Right forelimb (tissue), 1 donor: ENCODE measurements at regions not wholly inside any gene's neighbourhood (a gene's known extent, or its start where the extent isn't known, plus 50 kb on each side); places are given as distances from the start of the nearest gene placed in this dataset.
A peak's percentile ranks its signal among the peaks of the same experiment; 100 is the strongest.
"Not testable (repeated sequence)": the region's sequence is repeated elsewhere in the genome, so short reads cannot be mapped to it uniquely, and the experiment has no call there.

ENCODE experiments used
- DNase-seq: peaks from one replicate; pipeline ENCODE4 v3.0.0-alpha.2; 2018

DNA sequence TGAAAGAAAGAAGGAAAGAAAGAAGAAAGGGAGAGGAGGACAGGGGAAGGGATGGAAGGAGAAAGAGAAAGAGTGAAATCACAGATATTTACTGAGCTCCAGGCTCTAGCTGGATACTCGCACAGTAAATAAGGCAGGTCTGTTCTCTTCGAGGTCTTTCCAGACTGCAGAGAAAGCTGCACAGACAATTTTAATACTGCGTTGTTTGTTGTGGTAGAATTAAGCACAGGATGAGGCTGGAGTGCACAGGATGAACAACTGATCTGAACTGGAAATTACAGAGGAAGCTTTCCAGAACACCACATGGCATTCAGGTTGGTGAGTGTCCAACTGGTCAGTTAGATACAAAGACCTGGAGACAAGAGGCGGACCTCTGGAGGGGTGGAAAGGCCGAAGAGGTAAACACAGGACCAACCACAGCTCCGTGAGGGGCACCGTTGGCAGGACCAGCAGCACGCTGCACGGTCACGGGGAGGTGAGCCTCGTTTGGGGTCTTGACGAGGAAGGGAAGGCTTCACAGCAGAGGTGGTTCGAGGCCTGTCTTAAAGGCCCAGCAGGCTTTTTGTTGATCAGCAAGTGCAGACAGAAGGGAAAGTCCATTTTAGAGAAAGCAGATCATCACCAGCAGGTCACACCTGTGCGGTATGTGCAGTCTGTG, 121.7 kb downstream of the ATP6V0E2 start:
- not testable (repeated sequence) for DNase-seq

DNA sequence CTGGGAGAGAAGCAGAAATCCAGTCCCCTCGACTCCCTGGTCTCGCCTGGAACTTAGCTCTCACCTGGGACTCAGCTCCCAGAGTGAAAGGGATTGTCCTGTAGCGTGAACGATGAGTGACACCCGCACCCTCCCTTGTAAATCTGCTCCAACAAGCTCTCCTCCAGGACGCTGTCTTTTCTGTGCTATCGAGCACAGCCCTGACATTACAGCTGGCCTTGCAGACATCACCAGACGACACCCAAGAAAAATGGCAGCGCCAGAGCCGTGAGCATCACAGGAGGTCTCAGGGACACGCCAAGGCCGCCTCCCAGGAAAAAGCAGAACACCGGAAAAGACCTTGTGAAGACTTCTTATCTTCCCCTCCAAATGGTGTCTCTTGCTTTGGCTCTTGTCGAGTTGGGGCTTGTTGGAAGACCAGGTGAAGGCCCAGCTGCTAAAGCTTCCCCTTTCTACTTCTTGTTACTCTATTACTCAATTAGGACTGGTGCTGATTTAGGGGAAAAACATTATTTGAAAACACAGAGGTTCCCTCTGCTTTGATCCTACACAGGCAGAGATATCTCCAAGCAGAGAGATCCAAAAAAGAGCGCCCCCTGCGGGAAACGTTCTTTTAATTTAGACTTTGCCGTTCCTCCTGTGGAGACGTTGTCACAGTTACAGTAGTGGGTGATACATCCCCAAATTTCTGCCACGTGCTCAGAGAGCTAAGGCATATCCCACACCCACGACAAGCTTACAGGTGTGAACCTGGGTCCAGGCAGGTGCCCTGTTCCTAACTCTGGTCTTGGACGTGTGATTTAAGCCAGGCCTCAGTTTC, 127.2 kb downstream of the ATP6V0E2 start:
- DNase-seq = not testable (repeated sequence)

DNA sequence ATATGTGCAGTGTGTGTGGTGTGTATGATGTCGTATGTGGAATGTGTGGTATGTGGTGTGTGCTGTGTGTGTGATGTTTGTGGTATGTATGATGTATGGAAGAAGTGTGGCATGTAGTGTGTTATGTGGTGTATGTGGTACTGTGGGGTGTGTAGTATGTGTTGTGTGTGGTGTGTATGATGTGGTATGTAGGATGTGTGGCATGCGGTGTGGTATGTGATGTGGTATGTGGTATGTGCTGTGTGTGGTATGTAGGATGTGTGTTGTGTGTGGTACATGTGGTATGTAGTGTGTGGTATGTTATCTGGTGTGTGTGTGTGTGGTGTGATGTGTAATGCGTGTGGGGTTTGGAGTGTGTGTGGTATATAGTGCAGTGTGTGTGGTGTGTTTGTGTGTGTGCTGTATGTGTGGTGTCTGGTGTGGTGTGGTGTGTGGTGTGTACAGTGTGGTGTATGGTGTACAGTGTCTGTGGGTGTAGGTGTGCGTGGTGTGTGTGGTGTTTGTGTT, 129.6 kb downstream of the ATP6V0E2 start:
- DNase-seq = no peak

DNA sequence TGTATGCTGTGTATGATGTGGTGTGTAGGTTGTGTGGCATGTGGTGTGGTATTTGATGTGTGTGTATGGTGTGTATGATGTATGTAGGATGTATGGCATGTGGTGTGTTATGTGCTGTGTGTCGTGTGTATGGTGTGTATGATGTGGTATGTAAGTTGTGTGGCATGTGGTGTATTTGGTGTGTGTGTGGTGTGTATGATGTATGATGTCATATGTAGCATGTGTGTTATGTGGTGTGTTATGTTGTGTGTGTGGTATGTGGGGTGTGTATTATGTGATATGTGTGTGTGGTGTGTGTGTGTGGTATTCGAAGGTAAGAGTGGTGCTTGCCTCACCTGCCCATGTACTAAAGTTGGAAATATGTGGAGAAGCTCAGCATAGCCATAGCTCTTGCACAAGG, 130.2 kb downstream of the ATP6V0E2 start:
- not testable (repeated sequence) for DNase-seq

DNA sequence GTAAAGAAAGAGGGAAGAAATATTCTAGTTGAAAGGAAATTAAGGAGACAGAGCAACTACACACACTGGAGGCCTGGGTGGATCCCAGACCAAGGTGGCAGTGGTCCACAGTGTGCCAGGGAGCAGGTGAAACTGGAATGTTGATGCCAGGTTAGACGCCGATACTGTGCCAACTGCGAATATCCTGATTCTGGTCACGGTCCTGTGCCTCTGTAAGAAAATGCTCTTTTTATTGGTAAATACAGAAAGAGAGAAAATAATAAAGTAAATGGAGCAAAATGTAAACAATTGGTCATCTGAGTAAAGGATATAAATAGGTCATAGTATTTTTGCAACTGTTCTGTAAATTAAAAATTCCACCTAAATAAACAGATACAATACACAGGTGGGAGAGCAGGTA, 131.1 kb downstream of the ATP6V0E2 start:
- DNase-seq = not testable (repeated sequence)

DNA sequence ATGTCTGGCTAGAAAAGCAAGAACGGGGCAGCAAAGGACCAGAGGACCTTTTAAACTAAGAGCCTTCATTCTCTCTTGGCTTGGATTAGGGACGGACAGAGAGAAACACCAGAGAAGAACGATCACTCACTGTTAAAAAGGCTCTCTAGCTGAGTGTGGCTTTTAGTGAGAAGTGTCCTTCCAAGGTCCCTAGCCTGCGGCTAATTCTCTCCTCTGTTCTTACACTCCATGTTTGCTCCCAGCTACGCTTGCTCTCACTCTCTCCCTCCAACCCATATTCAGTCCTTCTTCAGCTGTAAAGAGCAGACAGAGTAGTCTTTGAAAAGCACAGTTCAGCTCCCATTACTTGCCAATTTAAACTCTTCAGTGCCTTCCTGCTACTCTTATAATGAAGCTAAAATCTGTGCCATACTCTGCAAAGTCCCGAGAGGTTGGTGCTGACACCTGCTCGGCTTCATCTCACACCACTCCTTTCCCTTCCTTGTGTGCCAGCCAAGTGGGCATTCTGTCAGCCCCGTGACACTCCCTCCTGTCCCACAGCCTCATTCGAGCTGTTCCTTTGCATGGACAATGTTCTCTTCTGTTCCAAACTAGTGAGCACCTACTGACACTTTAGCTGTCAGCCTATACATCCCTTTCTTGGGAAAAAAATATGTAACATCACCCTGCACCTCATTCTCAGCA, 136.0 kb downstream of the ATP6V0E2 start:
- not testable (repeated sequence) for DNase-seq

- DNase-seq = not testable (repeated sequence)
Measured at GRCh38 chr7:150016651-150017189, 143.0 kb downstream of the ATP6V0E2 start.

- not testable (repeated sequence) for DNase-seq
Measured at GRCh38 chr7:150020210-150020609, 146.4 kb downstream of the ATP6V0E2 start.

- not testable (repeated sequence) for DNase-seq
Measured at GRCh38 chr7:150024550-150025490, 151.1 kb downstream of the ATP6V0E2 start.

- DNase-seq = not testable (repeated sequence)
Measured at GRCh38 chr7:150025802-150026201, 152.0 kb downstream of the ATP6V0E2 start.

GRCh38 chr7:150028344-150029012, 154.7 kb downstream of the ATP6V0E2 start:
- not testable (repeated sequence) for DNase-seq

GRCh38 chr7:150029013-150029389, 155.2 kb downstream of the ATP6V0E2 start:
- DNase-seq = not testable (repeated sequence)

DNA sequence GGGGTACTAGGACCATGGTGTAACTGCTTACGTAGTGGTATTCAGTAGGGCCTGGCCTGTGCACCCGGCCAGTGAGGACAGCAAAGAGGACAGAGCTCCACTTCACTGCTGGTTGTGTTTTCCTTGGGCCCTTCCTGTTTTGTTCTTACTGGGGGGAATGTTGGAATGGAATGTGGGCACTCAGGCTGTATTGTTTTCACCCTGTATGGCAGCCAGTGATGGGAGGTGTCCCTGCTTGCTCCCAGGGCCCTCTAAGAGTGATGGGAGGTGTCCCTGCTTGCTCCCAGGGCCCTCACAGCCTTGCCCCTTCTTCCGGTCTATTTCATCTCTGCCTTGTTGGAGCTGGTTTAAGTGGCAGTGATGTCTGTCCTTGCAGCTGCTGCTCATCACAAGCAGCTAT, 158.0 kb downstream of the ATP6V0E2 start:
- not testable (repeated sequence) for DNase-seq

DNA sequence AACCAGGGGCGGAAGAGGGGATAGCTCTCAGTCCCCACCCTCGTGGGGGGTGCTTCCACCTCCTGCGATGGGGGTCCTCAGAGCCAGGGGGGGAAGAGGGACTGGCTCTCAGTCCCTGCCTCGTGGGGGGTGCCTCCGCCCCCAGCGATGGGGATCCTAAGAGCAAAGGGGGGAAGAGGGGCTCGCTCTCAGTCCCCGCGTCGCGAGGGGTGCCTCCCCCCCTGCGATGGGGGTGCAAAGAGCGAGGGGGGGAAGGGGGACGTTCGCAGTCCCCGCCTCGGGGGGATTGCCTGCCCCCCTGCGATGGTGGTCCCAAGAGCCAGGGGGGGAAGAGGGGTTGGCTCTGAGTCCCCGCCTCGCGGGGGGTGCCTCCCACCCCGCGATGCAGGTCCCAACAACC, 159.9 kb downstream of the ATP6V0E2 start:
- DNase-seq = not testable (repeated sequence)

DNA sequence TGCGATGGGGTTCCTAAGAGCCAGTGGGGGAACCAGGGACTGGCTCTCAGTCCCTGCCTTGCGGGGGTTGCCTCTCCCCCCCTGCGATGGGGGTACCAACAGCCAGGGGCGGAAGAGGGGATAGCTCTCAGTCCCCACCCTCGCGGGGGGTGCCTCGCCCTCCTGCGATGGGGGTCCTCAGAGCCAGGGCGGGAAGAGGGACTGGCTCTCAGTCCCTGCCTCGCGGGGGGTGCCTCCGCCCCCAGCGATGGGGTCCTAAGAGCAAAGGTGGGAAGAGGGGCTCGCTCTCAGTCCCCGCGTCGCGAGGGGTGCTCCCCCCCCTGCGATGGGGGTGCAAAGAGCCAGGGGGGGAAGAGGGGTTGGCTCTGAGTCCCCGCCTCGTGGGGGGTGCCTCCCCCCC, 162.0 kb downstream of the ATP6V0E2 start:
- not testable (repeated sequence) for DNase-seq

DNA sequence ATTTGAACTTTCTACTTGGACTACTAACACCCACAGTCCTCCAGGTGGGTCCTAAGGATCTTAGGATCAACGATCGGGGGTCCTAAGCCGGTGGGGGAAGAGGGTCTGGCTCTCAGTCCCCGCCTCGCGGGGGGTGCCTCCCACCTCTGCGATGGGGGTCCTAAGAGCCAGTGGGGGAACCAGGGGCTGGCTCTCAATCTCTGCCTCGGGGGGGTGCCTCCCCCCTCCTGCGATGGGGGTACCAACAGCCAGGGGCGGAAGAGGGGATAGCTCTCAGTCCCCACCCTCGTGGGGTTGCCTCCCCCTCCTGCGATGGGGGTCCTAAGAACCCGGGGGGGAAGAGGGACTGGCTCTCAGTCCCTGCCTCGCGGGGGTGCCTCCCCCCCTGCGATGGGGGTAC, 165.3 kb downstream of the ATP6V0E2 start:
- not testable (repeated sequence) for DNase-seq

DNA sequence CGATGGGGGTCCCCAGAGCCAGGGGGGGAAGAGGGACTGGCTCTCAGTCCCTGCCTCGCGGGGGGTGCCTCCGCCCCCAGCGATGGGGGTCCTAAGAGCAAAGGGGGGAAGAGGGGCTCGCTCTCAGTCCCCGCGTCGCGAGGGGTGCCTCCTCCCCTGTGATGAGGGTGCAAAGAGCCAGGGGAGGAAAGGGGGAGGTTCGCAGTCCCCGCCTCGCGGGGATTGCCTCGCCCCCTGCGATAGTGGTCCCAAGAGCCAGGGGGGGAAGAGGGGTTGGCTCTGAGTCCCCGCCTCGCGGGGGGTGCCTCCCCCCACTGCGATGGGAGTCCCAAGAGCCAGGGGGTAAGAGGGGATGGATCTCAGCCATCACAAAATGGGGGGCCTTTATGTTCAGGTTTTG, 168.5 kb downstream of the ATP6V0E2 start:
- not testable (repeated sequence) for DNase-seq

GRCh38 chr7:150044771-150045170, 171.0 kb downstream of the ATP6V0E2 start:
- DNase-seq = peak; percentile 54

DNA sequence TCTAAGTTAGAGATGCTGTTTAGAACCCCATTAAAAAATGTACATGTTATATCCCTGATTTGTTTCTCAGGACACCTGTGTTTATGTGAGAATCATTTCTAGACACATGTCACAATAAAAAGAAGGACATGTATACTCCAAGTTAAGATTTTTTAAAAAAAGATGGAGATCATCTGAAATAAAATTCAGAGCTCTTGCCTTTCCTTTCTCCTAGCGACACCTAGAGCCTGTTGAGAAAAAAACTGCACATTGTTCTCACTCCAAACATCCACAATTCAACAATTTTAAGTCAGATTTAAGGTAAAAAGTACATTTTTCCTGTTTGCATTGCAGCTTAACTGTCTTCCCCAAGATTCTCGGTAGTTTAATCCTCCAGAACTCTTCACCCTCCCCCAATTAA, 171.8 kb downstream of the ATP6V0E2 start:
- not testable (repeated sequence) for DNase-seq

- not testable (repeated sequence) for DNase-seq
Measured at GRCh38 chr7:150046290-150047194, 172.8 kb downstream of the ATP6V0E2 start.
